ENCODE measurements at regions not wholly inside any gene's neighbourhood (a gene's known extent, or its start where the extent isn't known, plus 50 kb on each side); places are given as distances from the start of the nearest gene placed in this dataset.
"Not testable (repeated sequence)": the region's sequence is repeated elsewhere in the genome, so short reads cannot be mapped to it uniquely, and the experiment has no call there.

- not testable (repeated sequence) for TF ChIP-seq TAF1 (conservative IDR thresholded peaks at IDR 0.05); ATF3 (IDR thresholded peaks at IDR 0.05); CTCF (IDR thresholded peaks at IDR 0.05; ENCODE audit: low read depth, low read length, missing input control); RAD21 (IDR thresholded peaks at IDR 0.05); SP1 (IDR thresholded peaks at IDR 0.05); MAX (IDR thresholded peaks at IDR 0.05)
Observed at GRCh38 chr15:34653326-34653725, 69.9 kb upstream of the GOLGA8B start.

Measured in liver (tissue), 3 donors.